ENCODE measurements at regions not wholly inside any gene's neighbourhood (a gene's known extent, or its start where the extent isn't known, plus 50 kb on each side); places are given as distances from the start of the nearest gene placed in this dataset.

DNA sequence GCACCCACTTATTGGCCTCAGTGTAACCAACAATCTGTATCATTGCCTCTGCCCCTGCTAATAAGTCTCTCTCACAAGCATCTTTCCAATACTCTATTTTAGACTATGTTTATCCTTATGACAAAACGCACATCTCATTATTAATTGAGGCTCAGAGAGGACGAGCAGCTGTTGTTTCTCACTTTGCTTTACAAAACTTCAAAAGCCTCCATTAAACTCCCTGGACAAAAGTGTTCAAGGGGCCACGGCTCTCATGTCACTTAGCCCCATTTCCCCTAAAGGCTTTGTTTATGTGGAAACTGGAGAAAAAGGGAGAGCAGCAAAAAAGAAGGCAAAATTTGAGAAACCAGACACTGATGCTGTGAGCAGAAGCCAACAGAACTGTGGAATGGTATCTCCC lies 180.0 kb upstream of the LNX1 start:
- DNase-seq, result no peak

GRCh38 chr4:53767482-53767881 lies 176.2 kb upstream of the LNX1 start:
- no peak for DNase-seq

DNA sequence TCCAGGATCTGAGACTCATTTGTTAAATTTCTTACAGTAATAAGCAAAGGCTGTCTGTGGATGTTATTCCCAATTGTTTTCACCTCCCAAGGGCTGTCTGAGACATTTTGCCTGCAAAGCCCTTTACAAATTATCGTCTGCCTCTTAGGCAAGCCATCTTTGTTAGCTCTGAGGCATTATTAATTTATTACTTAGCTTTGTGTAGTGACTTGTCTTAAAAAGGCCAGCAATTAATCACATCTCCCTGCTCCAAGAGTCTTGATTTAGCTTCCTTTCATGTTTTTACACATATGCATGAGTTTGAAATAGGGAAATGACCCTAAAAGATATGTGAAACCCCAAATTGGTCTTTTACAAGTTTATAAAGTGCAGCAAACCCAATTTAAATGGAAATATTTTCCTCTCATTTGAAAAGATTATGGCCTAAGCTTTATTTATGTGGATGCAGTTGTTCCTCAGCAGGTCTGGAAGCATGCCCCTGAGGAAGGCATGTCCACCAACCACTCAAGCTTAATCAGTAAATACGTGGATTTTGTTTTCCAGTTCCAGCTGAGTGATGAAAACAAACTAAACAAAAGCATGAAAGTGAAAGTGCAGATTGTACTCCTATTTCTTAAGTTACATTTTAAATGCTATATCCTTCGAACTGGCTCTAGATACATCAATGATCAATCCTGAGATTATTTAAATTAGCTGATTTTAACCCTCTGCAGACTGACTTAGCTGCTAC lies 173.6 kb upstream of the LNX1 start:
- DNase-seq, result no peak

DNA sequence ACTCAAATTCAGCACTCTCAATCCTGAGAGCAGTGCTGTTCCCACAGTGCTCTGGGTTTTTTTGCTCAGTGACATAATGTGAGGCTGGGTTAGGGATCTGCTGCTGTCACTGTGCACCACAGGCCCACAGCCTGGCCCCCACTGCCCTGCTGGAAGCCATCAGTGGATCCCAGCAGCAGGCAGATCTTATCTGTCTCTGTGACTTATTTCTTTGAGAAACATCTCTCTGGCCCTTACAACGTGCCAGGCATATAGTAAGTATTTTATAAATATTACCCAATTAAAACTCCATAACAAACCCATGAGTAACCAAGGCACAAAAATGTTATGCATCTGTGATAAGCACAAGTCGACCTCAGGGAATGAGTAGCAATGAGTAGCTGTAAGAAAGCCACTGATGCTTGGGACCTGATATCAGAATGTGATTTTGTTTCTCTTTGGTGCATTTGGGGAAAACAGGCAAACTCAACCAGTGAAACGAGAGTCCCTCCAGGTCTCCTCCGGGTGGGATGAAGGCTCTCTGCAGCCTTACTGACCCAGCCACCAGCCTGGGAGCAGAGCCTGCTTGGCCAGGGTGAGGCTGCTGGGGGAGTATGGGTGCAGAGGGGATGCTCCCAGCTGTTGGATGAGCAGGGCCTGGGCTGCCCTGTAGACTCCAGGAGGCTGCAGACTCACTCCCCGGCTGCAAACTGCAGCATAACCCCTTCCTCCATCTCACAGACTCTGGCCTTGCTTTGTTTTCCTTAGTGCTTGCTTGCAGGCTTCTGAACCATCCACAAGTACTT lies 172.7 kb upstream of the LNX1 start:
- no peak for DNase-seq

GRCh38 chr4:53755656-53756055 lies 164.4 kb upstream of the LNX1 start:
- DNase-seq, result no peak

DNA sequence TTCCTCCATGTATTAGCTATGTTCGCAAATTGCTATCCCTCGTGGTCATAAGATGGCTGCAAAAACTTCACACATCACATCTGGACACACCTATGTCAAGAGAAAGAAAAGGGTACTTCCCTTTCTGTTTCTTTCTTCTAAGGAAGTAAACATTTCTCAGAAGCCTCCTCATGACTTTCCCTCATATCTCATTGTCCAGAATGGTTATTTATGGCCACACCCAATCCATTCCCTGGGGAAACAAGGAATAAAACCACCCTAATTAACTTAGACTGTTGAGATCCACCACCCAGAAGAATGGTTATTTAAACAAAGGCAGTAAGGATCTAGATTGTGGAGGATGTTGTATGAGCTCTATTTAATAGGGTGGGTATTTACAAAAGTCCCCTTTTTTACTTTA lies 160.8 kb upstream of the LNX1 start:
- DNase-seq, result no peak

DNA sequence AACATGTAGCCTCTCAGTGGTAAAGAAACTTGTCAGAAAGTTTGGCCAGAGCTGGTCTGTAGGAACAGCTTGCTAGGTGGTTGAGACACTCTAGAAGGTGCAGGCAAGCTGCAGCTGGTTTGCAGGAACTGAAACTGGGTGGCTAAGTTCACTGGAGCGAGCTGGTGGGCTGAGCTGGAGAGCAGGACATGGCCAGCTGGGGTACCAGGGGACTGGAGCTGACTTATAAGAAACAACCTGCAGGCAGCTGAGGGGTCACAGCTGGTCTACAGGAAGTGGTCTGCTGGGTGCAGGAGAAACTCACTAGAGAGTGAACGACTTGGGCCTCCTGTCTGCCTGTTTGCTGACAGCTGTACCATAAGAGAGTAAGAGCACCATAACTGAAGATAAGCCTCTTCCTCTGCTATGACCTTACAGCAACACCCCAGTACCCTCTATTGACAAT lies 157.1 kb upstream of the LNX1 start:
- peak in 1 of 2 experiments; percentile 20 for DNase-seq

GRCh38 chr4:53747401-53747800 lies 156.1 kb upstream of the LNX1 start:
- no peak for DNase-seq

GRCh38 chr4:53744446-53745160 lies 153.3 kb upstream of the LNX1 start:
- no peak for DNase-seq

DNA sequence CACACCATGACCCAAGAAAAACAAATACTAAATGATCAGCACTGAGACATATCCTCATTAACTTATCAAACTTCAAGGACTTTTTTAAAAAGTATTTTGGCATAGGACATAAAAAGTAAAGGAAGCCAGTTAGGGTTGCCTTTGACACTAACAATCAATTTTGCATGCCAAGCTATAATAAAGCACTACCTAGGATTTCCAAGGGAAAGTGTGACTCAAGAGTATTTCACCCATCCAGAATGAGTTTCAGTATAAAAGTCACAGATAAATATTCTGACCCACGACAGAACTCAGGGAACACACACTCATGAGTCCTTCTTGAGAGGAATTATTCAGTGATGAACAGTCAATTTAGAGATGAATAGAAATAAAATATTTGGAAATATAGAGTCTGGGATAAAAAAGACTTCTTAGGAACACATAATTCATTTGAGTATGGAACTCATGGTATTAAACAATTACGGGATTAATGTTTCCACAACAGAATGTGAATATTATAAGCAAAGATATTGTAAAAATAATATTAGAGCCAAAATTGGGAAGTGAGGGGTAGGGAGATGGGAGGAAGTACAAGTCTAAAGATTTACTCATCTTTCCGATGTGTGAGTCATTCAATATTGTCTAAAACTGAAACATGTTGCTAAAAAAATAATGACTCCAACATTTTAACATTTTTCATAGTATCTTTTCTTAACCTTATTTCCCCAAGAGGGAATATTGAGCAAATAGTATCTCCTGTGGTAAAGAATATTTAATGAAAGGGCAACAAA lies 143.5 kb upstream of the LNX1 start:
- peak; percentile 61 to 72 for DNase-seq

- DNase-seq, result no peak
Observed at GRCh38 chr4:53734182-53734581, 142.9 kb upstream of the LNX1 start.

DNA sequence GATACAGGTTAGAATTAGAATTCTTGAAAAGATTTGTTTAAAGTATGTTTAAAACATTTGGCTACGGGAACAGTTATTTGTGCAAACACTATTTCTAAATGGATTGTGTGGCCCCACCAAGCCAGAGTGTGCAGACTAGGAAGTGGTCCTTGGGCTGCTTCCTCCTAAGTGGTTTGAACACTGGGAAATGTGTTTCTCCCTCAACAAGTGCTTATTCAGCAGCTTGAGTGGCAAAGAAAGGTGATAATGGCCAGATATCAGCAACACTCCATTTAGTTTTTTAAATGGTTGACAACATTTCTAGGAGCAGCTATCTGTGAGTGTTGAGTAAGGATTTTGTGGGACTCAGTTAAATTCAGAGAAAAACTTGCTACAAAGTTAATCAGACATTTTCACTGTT lies 141.4 kb upstream of the LNX1 start:
- peak; percentile 72 to 74 for DNase-seq

GRCh38 chr4:53730031-53730805 lies 138.9 kb upstream of the LNX1 start:
- DNase-seq, result no peak

- DNase-seq, result no peak
Observed at GRCh38 chr4:53722110-53722509, 130.8 kb upstream of the LNX1 start.

- DNase-seq, result no peak
Observed at GRCh38 chr4:53721263-53721662, 130.0 kb upstream of the LNX1 start.

GRCh38 chr4:53720776-53721175 lies 129.5 kb upstream of the LNX1 start:
- DNase-seq, result no peak

- DNase-seq, result peak; percentile 100
Observed at GRCh38 chr4:53717064-53717549, 125.8 kb upstream of the LNX1 start.

DNA sequence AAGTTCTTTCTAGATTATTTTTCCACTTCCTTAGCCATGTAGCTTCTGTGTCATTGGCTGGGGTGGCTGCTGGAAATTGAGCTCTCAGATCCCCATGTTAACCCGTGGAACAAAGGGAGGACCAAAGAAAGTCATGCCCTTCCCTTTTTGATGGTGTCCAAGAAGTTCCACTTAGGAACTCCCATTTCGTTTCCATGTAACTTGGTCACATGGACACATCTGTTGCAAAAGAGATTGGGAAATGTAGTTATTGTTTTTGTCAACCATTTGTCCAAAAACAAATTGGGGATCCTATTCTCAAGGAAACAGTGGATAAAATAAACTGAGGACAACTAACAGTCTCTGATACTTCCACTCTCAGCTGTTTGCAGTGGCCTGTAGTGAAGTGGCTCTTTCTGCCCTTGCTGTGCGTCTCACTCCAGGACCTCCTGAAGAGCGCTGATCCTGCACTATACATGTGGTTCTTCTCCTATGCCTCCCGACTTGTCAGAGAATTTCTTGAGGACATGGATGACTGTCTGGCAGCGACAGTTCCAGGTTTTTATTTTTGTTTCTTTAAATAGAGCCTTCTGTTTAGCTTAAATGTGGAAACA lies 125.3 kb upstream of the LNX1 start:
- no peak for DNase-seq

- DNase-seq, result no peak
Observed at GRCh38 chr4:53716011-53716410, 124.7 kb upstream of the LNX1 start.

DNA sequence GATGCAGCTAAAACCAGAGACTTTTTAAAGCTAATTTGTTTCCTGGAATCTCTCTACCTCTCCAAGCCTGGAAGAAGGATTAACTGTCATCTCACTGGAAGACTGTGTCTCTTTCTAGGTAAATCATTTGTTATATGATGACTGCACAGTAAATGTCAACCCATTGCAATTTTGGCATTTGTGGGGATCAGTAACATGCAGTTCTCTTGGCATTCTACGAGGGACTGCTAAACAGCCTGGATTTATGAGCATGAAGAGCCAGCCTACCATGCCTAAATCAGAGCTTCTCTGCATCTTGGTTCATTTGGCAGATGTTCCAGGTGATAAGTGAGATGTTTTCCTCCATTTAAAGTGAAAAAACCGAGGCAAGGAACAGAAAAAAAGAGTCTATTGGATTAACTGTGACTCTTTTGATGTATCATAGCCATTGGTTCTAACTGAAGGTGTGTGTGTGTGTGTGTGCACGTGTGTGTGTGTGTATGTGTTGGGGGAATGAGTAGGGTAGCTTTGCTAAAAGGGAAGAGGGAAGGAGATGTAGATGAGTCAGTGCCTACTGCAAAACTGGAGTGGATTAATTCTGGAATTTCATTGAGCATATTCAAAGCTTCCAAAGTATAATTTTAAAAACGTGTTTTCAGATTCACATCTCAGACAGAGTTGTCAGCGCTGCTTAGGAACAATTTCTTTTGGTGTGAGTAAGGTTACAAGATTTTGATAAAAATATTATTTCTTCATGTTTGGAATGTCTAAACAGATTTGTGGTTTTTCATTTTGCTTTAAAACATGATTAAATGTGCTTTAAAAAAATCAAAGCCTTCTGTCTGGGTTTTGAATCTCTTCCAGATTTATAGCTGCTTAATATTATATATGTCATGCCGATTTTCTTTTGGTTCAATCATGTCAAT lies 123.2 kb upstream of the LNX1 start:
- DNase-seq, result no peak

Measured in Kasumi-1 (cell line).